ENCODE measurements at regions not wholly inside any gene's neighbourhood (a gene's known extent, or its start where the extent isn't known, plus 50 kb on each side); places are given as distances from the start of the nearest gene placed in this dataset.

DNA sequence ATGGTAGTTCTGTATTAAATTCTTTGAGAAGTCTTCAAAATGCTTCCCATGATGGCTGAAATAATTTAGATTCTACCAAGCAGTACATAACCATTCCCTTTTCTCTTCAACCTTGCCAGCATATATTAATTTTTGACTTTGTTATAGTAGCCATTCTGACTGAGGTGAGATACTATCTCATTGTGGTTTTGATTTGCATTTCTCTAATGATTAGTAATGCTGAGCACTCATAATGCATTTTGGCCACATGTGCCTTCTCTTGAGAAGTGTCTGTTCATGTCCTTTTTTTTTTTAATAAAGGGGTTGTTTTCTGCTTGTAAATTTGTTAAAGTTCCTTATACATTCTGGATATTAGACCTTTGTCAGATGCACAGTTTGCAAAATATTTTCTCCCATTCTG lies 173.9 kb downstream of the CALCRL start:
- no peak for DNase-seq (ENCODE audit: low read depth)
- no peak overlapping the region for H3K4me3 ChIP-seq (replicated peaks; ENCODE audit: low read depth, low read length)
- TF ChIP-seq, protein P1, sequence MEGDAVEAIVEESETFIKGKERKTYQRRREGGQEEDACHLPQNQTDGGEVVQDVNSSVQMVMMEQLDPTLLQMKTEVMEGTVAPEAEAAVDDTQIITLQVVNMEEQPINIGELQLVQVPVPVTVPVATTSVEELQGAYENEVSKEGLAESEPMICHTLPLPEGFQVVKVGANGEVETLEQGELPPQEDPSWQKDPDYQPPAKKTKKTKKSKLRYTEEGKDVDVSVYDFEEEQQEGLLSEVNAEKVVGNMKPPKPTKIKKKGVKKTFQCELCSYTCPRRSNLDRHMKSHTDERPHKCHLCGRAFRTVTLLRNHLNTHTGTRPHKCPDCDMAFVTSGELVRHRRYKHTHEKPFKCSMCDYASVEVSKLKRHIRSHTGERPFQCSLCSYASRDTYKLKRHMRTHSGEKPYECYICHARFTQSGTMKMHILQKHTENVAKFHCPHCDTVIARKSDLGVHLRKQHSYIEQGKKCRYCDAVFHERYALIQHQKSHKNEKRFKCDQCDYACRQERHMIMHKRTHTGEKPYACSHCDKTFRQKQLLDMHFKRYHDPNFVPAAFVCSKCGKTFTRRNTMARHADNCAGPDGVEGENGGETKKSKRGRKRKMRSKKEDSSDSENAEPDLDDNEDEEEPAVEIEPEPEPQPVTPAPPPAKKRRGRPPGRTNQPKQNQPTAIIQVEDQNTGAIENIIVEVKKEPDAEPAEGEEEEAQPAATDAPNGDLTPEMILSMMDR (IDR thresholded peaks at IDR 0.05; ENCODE audit: low read length, missing control alignments) = no peak

DNA sequence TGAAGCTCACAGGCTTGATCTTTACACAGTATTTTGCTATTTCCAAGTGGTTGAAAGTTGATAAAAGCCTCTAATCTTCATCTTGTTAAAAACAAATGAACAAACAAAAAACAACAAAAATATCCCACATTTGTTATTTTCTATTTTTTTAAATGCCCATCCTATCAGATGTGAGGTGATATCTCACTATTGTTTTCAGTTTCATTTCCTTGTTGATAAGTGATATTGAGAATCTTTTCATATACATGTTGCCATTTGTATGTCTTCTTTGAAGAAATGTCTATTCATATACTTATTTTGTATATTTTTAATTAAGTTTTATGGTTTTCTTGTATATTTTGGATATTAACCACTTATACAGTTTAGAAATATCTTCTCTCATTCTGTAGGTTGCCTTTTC lies 175.8 kb downstream of the CALCRL start:
- DNase-seq (ENCODE audit: low read depth) = no peak
- no peak overlapping the region for H3K4me3 ChIP-seq (replicated peaks; ENCODE audit: low read depth, low read length)
- TF ChIP-seq, protein P1 (IDR thresholded peaks at IDR 0.05; ENCODE audit: low read length, missing control alignments) = no peak

DNA sequence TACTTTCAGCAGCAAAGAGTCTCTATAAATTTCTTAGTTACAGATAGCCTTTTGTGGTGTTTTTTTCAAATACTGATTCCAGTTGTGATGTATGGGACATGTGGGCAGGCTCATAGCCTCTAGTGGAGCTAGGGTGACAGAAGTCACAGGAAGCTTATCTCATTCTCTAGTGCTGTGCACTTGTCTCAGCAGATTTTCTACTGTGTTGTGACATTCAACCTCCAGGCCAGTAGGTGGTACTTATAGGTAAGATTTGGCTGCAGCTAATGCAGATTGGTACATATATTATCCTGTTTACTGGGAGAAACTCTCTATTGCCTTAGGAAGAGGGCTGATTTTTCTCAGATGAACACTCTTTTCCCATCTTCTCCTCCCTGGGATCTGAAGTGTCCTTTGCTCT lies 176.2 kb downstream of the CALCRL start:
- no peak for DNase-seq (ENCODE audit: low read depth)
- no peak overlapping the region for H3K4me3 ChIP-seq (replicated peaks; ENCODE audit: low read depth, low read length)
- TF ChIP-seq, protein P1 (IDR thresholded peaks at IDR 0.05; ENCODE audit: low read length, missing control alignments) = no peak

GRCh38 chr2:187266645-187267044 lies 181.4 kb downstream of the CALCRL start:
- TF ChIP-seq, protein P1 (IDR thresholded peaks at IDR 0.05; ENCODE audit: low read length, missing control alignments) = no peak
- no peak for DNase-seq (ENCODE audit: low read depth)
- H3K4me3 ChIP-seq (replicated peaks; ENCODE audit: low read depth, low read length) = no peak overlapping the region

- DNase-seq (ENCODE audit: low read depth) = peak; percentile 35
- TF ChIP-seq, protein P1 (IDR thresholded peaks at IDR 0.05; ENCODE audit: low read length, missing control alignments) = no peak
- H3K4me3 ChIP-seq (replicated peaks; ENCODE audit: low read depth, low read length) = no peak overlapping the region
These were observed 181.9 kb downstream of the CALCRL start for GRCh38 chr2:187266147-187266546.

- DNase-seq (ENCODE audit: low read depth) = peak; percentile 18
- H3K4me3 ChIP-seq (replicated peaks; ENCODE audit: low read depth, low read length) = no peak overlapping the region
- TF ChIP-seq, protein P1 (IDR thresholded peaks at IDR 0.05; ENCODE audit: low read length, missing control alignments) = no peak
These were observed 183.4 kb downstream of the CALCRL start for GRCh38 chr2:187264612-187265011.

GRCh38 chr2:187263675-187264560 lies 184.1 kb downstream of the CALCRL start:
- DNase-seq (ENCODE audit: low read depth) = no peak
- TF ChIP-seq, protein P1 (IDR thresholded peaks at IDR 0.05; ENCODE audit: low read length, missing control alignments) = no peak
- no peak overlapping the region for H3K4me3 ChIP-seq (replicated peaks; ENCODE audit: low read depth, low read length)

Measured in fibroblast of pulmonary artery (primary cell).